Femur (tissue), 1 donor: ENCODE measurements at regions not wholly inside any gene's neighbourhood (a gene's known extent, or its start where the extent isn't known, plus 50 kb on each side); places are given as distances from the start of the nearest gene placed in this dataset.
"Not testable (repeated sequence)": the region's sequence is repeated elsewhere in the genome, so short reads cannot be mapped to it uniquely, and the experiment has no call there.

ENCODE experiments used
- DNase-seq: peaks from one replicate; pipeline ENCODE4 v3.0.0-alpha.2; 2017

- no peak for DNase-seq
These were observed 177.1 kb upstream of the ARID1B start for GRCh38 chr6:156599978-156600590.

- DNase-seq = peak; percentile 47
These were observed 177.8 kb upstream of the ARID1B start for GRCh38 chr6:156599366-156599765.

DNA sequence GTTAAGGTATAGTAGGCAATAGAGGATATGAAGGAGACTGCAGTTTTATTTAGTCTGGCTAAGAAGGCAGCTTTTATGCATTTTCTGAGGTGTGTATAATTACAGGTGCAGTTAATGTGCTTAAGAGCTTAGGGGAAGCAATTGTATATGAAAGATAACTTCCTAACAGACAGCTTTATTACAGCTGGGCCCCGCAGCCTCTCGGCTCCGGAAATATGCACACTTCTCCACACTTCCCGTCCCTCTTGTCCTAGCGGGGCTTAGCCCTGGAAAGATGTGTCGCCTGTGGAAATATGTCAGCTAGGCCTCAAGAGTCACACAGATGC, 178.4 kb upstream of the ARID1B start:
- no peak for DNase-seq

DNA sequence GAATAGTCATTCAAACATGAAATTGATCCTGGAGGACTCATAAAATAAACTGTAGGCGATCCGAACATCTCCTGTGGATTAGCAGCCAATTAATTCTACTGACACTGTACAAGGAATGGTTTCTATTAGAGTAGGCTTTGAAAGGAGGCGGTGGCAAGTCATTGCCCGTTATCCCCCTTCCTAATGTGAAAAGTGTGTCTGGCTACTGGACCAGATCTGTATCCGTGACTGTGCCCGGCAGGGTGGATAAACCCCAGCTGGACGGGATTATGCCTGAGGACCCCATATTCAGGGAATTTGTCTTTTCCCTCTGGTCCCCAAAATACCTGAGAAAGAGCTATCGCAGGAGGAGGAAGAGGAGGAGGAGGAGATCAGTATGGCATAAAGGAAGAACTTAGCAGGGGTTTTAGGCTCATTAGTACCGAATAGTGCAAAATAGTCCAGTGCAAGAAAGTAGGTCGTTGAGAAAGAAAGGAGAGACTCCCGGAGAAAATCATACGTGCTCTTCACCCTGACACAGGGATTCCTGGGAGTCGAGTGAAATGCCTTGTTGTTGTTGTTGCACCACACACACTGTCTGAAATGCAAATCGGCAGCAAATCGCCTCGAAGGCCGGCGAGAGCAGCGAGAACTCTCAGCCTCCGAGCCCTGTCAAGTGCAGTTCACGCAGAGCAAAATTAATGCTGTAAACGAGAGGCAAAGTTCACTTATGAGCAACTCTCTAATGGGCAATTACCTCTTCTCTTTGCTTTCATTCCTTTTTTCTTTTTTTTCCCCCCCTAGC, 178.9 kb upstream of the ARID1B start:
- no peak for DNase-seq

GRCh38 chr6:156597095-156597494, 180.1 kb upstream of the ARID1B start:
- no peak for DNase-seq

DNA sequence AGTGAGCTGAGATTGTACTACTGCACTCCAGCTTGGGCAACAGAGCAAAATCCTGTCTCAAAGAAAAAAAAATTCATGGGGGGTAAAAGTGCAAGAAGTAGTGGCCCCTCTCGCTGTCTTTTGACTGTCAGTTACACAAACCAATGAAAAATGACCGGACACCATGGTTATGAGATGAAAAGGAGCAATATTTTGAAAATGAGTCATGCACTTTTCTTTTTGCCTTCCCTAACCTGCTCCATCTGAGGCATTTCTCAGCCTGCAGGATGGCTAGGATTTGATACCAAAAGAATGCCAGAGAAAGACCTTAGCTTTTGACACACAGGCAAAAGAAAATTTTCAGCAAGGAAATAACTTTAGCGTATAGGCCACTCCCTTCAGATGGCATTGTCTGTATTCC, 181.7 kb upstream of the ARID1B start:
- DNase-seq = no peak

DNA sequence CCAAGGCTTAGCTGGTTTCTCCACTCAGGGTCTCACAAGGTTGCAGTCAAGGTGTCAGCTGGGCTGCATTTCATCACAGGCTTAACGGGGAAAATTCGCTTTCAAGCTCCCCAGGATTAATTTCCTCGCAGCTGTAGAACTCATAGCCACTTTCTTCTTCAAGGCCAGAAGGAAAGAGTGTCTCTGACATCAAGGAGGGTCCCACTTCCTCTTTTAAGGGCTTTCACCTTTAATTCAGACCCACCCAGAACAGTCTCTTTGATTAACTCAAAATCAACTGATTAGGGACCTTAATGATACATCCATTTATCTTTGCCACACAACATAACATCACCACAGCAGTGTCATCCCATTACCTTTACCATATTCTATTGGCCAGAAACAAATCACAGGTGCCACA, 183.3 kb upstream of the ARID1B start:
- DNase-seq = no peak

- no peak for DNase-seq
These were observed 184.1 kb upstream of the ARID1B start for GRCh38 chr6:156593127-156593526.

DNA sequence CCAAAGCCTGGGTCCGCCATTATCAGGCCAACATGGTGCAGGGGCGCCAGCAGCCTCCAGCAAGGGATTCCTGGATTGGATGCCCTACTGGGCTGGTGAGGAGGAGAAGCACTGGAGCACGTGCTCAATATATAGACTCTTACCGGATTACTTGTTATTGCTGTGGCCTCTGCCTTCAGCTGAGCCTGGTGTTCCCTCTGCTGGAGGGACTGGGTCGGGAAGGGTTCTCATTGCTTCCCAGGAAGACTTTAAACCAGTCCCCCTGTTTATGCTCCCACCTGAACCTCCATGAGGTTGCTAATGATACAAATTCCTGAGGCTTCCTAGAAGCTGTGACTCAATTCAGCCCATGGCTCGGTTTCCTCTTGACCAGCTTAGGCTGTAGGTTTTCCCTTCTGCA, 186.7 kb upstream of the ARID1B start:
- no peak for DNase-seq

DNA sequence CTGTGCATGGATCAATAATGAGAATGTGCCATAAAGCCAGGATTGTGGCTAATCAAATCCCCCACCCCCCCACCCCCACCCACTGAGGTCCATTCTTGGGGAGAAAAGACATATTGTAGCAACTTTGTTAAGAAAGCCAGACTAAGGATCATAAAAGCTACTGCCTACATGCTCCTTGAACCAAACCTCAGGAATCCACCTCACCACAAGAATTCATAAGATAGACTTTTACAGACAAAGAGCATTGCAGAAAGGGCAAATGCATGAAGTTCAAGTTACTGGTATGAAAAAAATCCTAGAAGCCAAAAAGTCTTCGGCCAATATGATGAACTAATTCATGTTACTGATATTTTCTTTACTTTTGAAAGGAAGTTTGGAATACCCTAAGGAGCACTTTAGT, 187.9 kb upstream of the ARID1B start:
- DNase-seq = no peak

DNA sequence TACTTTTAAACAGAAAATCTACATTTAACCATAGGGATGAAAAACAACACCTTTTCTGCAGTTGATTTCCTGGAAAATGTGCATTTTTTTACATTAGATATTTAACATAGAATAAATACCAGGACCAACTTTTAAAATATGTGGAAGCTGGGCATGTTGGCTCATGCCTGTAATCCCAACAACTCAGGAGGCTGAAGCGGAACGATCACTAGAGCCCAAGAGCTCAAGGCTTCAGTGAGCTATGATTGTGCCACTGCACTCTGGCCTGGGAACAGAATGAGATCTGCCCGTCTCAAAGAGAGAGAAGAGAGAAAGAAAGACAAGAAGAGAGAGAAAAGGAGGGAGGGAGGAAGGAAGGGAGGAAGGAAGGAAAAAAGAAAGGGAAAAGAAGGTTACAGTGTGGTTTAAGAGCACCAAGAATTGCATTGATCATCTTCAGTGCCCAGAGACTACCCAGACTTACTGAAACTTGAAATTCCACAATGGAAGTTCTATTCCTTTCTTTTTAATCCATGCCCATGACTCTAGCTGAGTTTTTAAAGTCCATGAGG, 189.4 kb upstream of the ARID1B start:
- DNase-seq = no peak

GRCh38 chr6:156587071-156587470, 190.1 kb upstream of the ARID1B start:
- no peak for DNase-seq

DNA sequence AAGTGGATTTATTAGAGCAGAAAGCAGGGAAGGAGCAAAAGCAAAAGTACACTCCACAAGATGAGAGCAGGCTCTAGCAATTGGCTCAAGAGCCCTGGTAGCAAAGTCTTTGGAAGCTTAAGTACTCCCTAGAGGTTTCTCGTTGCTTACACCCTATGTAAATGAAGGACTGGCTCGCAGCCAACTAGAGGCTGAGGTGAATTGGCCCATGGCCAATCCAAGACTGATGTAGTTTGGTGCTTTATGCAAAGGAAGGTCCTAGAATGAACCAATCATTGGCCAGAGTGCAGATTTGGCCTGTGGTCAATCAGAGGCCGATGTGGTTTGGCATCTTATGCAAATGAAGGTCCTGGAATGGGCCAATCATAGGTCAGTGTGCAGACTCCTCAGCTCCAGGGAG, 191.3 kb upstream of the ARID1B start:
- DNase-seq = no peak

DNA sequence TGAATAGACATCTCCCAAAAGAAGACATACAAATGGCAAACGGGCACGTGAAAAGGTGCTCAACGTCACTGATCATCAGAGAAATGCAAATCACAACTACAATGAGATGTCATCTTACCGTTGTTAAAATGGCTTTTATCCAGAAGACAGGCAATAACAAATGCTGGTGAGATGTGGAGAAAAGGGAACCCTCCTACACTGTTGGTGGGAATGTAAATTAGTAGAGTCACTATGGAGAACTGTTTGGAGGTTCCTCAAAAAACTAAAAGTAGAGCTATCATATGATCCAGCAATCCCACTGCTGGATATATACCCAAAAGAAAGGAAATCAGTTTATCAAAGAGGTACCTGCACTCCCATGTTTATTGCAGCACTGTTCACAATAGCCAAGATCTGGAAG, 193.1 kb upstream of the ARID1B start:
- not testable (repeated sequence) for DNase-seq

DNA sequence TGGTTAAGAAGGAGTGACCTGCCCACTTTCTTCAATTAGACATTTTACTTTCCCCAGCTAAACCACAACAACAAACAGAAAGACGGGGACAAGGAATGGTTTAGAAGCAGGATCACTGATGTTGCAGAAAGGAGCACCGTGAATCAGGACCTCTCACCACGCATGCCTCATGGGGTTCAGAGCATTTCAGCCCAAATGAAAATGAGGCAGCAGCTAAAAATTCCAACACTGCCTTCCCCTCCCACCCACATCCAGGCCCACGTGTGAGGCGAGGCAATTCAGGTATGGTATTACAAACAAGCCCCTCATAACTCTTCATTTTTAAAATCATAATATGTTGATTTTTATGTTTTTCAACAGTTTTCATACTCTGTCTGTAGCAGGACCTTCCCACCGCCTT, 194.1 kb upstream of the ARID1B start:
- DNase-seq = no peak

DNA sequence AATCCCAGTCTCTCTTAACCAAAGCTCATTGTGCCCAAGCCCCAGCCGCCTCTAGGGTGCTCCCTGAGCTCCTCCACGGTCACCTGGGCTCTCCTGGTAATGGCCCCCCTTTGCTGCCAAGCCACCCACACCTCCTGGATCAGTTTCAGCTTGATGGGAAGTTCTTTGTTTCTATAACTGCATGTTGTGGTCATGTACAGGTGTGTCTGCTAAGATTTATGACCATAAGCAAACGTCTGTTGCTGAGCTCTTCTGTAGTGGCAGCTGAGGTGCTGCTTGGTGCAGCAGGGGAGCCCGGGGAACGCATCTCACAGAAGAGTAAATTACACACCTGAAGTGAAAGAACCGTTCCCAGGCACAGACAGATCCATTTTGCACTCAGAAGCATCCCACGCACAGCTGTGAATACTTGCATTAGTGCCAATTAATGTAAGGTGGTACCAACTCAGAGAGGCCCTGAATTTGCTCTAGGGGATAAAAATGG, 194.6 kb upstream of the ARID1B start:
- no peak for DNase-seq

GRCh38 chr6:156579564-156579963, 197.6 kb upstream of the ARID1B start:
- no peak for DNase-seq

- DNase-seq = no peak
These were observed 199.4 kb upstream of the ARID1B start for GRCh38 chr6:156577749-156578148.

DNA sequence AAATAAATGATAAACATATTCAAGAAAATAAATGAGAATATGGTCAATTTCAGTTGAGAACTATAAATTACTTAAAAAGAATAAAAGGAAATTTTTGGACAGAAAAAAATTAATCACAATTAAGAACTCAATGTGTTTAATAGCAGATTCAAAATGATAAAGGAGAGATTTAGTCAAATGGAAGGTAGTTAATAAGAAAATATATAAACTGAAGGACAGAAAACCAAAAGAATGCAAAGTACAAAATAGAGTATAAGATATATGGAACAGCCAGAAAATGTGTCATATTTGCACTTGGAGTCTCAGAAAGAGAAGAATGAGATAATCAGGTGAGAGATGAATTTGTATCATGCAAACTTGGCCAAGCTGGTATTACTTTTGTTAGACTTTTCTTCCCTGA, 201.8 kb upstream of the ARID1B start:
- no peak for DNase-seq

- DNase-seq = no peak
These were observed 212.4 kb upstream of the ARID1B start for GRCh38 chr6:156564807-156565149.

DNA sequence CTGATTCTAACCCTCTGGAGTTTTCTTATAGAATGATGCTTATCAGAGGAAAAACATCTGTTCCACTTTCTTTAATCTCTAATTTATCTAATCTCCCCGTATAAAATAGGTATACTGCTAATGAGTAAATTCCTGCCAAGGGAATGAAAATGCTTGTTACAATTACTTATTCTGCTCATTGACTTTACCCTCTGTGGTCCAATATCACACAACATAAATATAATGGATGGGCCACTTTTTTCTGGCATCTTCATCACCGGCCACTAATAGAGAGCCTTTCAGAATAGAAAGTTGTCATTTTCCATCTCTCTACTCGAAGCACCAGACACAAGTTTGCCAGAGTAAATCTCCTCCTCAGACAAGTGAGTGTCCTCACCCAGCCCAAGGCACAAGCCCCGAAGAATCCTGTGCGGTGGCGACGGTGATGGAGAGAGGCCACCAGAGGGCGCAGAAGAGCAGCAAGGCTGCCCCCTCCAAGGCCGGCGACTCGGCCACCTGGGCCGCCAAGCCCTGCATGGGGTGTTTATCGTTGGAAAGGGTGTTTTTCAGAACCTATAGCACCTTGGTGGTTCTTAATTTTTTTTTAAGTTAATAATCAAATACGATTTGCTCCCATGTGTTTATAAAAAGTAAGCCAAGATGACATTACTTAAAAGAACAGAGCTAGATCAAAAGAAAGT, 212.9 kb upstream of the ARID1B start:
- DNase-seq = peak; percentile 85

DNA sequence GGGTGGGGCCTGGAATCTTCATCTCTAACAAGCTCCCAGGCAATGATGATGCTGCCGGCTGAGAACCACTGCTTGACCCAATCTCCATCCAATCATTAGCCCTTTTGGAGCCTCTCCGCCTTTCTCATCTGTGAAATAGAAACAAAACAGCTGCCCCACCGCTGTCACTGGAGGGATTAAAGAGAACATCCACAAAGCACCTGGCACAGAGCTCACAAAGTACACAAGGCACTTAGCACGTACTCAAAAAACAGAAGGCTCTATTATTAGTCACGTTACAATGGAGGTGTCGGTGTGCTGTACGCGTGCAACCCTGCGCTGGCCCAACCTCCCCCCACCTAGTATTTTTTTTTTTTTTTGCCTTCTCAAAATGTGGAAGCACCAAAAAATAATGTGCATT, 213.5 kb upstream of the ARID1B start:
- no peak for DNase-seq

DNA sequence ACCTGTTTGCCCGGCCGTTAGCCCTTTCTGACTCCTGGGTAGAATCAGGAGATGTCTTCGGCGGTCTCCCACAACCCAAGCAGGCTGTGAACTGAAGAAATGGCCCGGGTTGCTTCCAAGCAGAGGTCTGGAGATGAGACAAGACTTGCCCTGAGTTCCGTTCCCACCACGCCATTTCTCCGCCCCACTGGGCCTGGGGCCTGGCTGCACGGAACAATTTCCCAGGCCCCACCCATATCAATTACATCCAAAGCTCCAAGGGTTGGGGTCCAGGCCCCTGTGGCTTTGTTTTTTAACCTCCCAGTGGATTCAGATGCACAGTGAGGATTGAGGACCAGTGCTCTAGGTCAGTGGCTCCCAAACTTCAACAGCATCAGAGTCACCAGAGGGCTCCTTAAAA, 214.5 kb upstream of the ARID1B start:
- no peak for DNase-seq

DNA sequence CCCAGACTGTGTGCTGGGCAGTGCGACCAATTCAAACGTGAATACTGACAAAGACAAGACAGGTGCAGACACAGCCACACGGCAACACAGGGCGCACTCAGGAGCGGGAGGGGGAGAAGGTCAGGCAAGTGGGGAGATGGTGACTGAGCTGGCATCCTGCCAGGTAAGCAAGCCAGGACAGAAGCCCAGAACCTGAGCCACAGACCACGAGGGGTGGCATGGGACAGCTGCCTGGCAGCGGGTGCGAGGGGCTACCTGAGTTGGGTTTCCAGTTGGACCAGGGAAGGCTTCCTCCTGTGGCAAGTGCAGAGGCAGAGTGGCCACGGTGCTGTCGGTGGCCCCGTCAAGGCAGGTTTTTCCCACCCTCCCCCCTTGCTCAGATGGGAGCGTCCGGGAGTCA, 215.2 kb upstream of the ARID1B start:
- no peak for DNase-seq
